GM12891 (cell line): ENCODE measurements at regions not wholly inside any gene's neighbourhood (a gene's known extent, or its start where the extent isn't known, plus 50 kb on each side); places are given as distances from the start of the nearest gene placed in this dataset.
"Not testable (repeated sequence)": the region's sequence is repeated elsewhere in the genome, so short reads cannot be mapped to it uniquely, and the experiment has no call there.

Experiments
- PAX5 ChIP-seq: IDR thresholded peaks from 2 replicates; pipeline ENCODE4 v1.6.1; 2011; ENCODE audit warnings: low read length, moderate library complexity, mild to moderate bottlenecking; ENCODE audit not compliant: insufficient read depth, severe bottlenecking
- POLR2A ChIP-seq: IDR thresholded peaks from 2 replicates; pipeline ENCODE4 v1.6.1; 2011; ENCODE audit warnings: low read depth, low read length, control low read depth
- POLR2AphosphoS5 ChIP-seq: IDR thresholded peaks from 2 replicates; pipeline ENCODE4 v1.6.1; 2011; ENCODE audit warnings: low read depth, low read length, control low read depth
- POU2F2 ChIP-seq: IDR thresholded peaks from 2 replicates; pipeline ENCODE4 v1.6.1; 2011; ENCODE audit warnings: low read depth, mild to moderate bottlenecking, control low read depth, low read length, moderate library complexity
- SPI1 ChIP-seq: IDR thresholded peaks from 2 replicates; pipeline ENCODE4 v1.6.1; 2011; ENCODE audit warnings: low read depth, low read length, control low read depth
- TAF1 ChIP-seq: IDR thresholded peaks from 2 replicates; pipeline ENCODE4 v1.6.1; 2011; ENCODE audit warnings: low read depth, low read length, control low read depth

- TF ChIP-seq TAF1, POLR2A, POLR2AphosphoS5, POU2F2, SPI1, PAX5: not testable (repeated sequence)
Measured at GRCh38 chrY:17610649-17611048, 269.4 kb downstream of the CDY2B start.
